ENCODE measurements at regions not wholly inside any gene's neighbourhood (a gene's known extent, or its start where the extent isn't known, plus 50 kb on each side); places are given as distances from the start of the nearest gene placed in this dataset.

- H3K4me3 Mint-ChIP-seq: no peak overlapping the region
- no peaks in the 10 kb centered on the region for H3K36me3 Mint-ChIP-seq
- TF ChIP-seq CTCF (conservative IDR thresholded peaks at IDR 0.05): no peak
- H3K27ac Mint-ChIP-seq: no peak overlapping the region
- no peak for DNase-seq (ENCODE audit: extremely low spot score, unreplicated experiment)
- H3K27me3 Mint-ChIP-seq: no peaks in the 10 kb centered on the region
- no peaks in the 10 kb centered on the region for H3K9me3 Mint-ChIP-seq
- H3K4me1 Mint-ChIP-seq (ENCODE audit: unreplicated experiment): no peaks in the 10 kb centered on the region
Measured at GRCh38 chr4:27474691-27475090, 614.0 kb downstream of the STIM2 start.

GRCh38 chr4:27484216-27484615, 623.6 kb downstream of the STIM2 start:
- no peaks in the 10 kb centered on the region for H3K4me1 Mint-ChIP-seq (ENCODE audit: unreplicated experiment)
- H3K4me3 Mint-ChIP-seq: no peak overlapping the region
- no peaks in the 10 kb centered on the region for H3K36me3 Mint-ChIP-seq
- no peak for DNase-seq (ENCODE audit: extremely low spot score, unreplicated experiment)
- no peaks in the 10 kb centered on the region for H3K9me3 Mint-ChIP-seq
- H3K27ac Mint-ChIP-seq: no peak overlapping the region
- no peaks in the 10 kb centered on the region for H3K27me3 Mint-ChIP-seq
- no peak for TF ChIP-seq CTCF (conservative IDR thresholded peaks at IDR 0.05)

GRCh38 chr4:27490315-27490714, 629.7 kb downstream of the STIM2 start:
- Mint-ChIP-seq H3K27me3 (no peaks in the 10 kb centered on the region), H3K27ac (no peak overlapping the region), H3K4me3 (no peak overlapping the region), H3K9me3 (no peaks in the 10 kb centered on the region), H3K4me1 (ENCODE audit: unreplicated experiment) (no peaks in the 10 kb centered on the region), H3K36me3 (no peaks in the 10 kb centered on the region)
- DNase-seq (ENCODE audit: extremely low spot score, unreplicated experiment): no peak
- TF ChIP-seq CTCF (conservative IDR thresholded peaks at IDR 0.05): no peak

- no peak overlapping the region for H3K4me3 Mint-ChIP-seq
- DNase-seq (ENCODE audit: extremely low spot score, unreplicated experiment): no peak
- no peaks in the 10 kb centered on the region for H3K36me3 Mint-ChIP-seq
- H3K4me1 Mint-ChIP-seq (ENCODE audit: unreplicated experiment): no peaks in the 10 kb centered on the region
- no peak for TF ChIP-seq CTCF (conservative IDR thresholded peaks at IDR 0.05)
- H3K27ac Mint-ChIP-seq: no peak overlapping the region
- H3K27me3 Mint-ChIP-seq: no peaks in the 10 kb centered on the region
- no peaks in the 10 kb centered on the region for H3K9me3 Mint-ChIP-seq
Measured at GRCh38 chr4:27490766-27491165, 630.1 kb downstream of the STIM2 start.

- Mint-ChIP-seq H3K36me3 (no peaks in the 10 kb centered on the region), H3K27ac (no peak overlapping the region), H3K4me1 (ENCODE audit: unreplicated experiment) (no peaks in the 10 kb centered on the region), H3K9me3 (no peaks in the 10 kb centered on the region), H3K27me3 (no peaks in the 10 kb centered on the region), H3K4me3 (no peak overlapping the region)
- TF ChIP-seq CTCF (conservative IDR thresholded peaks at IDR 0.05): no peak
- no peak for DNase-seq (ENCODE audit: extremely low spot score, unreplicated experiment)
Measured at GRCh38 chr4:27506401-27506800, 645.8 kb downstream of the STIM2 start.

- Mint-ChIP-seq H3K4me1 (ENCODE audit: unreplicated experiment) (no peaks in the 10 kb centered on the region), H3K27ac (no peak overlapping the region), H3K9me3 (no peaks in the 10 kb centered on the region), H3K36me3 (no peaks in the 10 kb centered on the region), H3K4me3 (no peak overlapping the region), H3K27me3 (no peaks in the 10 kb centered on the region)
- TF ChIP-seq CTCF (conservative IDR thresholded peaks at IDR 0.05): no peak
- no peak for DNase-seq (ENCODE audit: extremely low spot score, unreplicated experiment)
Measured at GRCh38 chr4:27514711-27515110, 654.1 kb downstream of the STIM2 start.

Measured in type B pancreatic cell (in vitro differentiated cells).